Cardiac fibroblast (primary cell): ENCODE measurements at regions not wholly inside any gene's neighbourhood (a gene's known extent, or its start where the extent isn't known, plus 50 kb on each side); places are given as distances from the start of the nearest gene placed in this dataset.

Experiments used
- DNase-seq, 2 donors: peaks; one replicate each; pipeline versions ENCODE4 v3.0.0 to v3.0.0-alpha.2; 2010; ENCODE audit warnings: low read depth in 2 of 2
- H3K4me3 ChIP-seq, 2 donors: replicated peaks in 1 of 2; 1 replicate in 1 of 2; 2 replicates in 1 of 2; pipeline ENCODE4 v1.5.1; 2011; ENCODE audit warnings: low read depth in 2 of 2, low read length in 2 of 2, mild to moderate bottlenecking in 2 of 2, moderate library complexity in 1 of 2
- CTCF ChIP-seq: IDR thresholded peaks from one replicate; pipeline ENCODE4 v1.5.1; 2011; ENCODE audit warnings: low read depth, mild to moderate bottlenecking, low read length, inconsistent platforms

- TF ChIP-seq CTCF = no peak
- no peak for DNase-seq
- no peak overlapping the region for H3K4me3 ChIP-seq
These were observed 692.1 kb downstream of the DNAJB9 start for GRCh38 chr7:109261781-109262180.

GRCh38 chr7:109266610-109267009, 696.9 kb downstream of the DNAJB9 start:
- no peak overlapping the region for H3K4me3 ChIP-seq
- no peak for TF ChIP-seq CTCF
- DNase-seq = no peak

GRCh38 chr7:109276348-109276747, 706.7 kb downstream of the DNAJB9 start:
- TF ChIP-seq CTCF = no peak
- H3K4me3 ChIP-seq = no peak overlapping the region
- no peak for DNase-seq

GRCh38 chr7:109282726-109283125, 713.1 kb downstream of the DNAJB9 start:
- no peak overlapping the region for H3K4me3 ChIP-seq
- TF ChIP-seq CTCF = no peak
- DNase-seq = peak in 1 of 2 donors; percentile 49

GRCh38 chr7:109284943-109285342, 715.3 kb downstream of the DNAJB9 start:
- DNase-seq = peak in 1 of 2 donors; percentile 36
- TF ChIP-seq CTCF = no peak
- no peak overlapping the region for H3K4me3 ChIP-seq

GRCh38 chr7:109295158-109295557, 725.5 kb downstream of the DNAJB9 start:
- DNase-seq = no peak
- TF ChIP-seq CTCF = no peak
- H3K4me3 ChIP-seq = no peak overlapping the region

GRCh38 chr7:109308816-109309215, 739.1 kb downstream of the DNAJB9 start:
- no peak overlapping the region for H3K4me3 ChIP-seq
- DNase-seq = no peak
- no peak for TF ChIP-seq CTCF
